HUES48 (cell line): ENCODE measurements at regions not wholly inside any gene's neighbourhood (a gene's known extent, or its start where the extent isn't known, plus 50 kb on each side); places are given as distances from the start of the nearest gene placed in this dataset.
"Not testable (repeated sequence)": the region's sequence is repeated elsewhere in the genome, so short reads cannot be mapped to it uniquely, and the experiment has no call there.

Experiments used
- H3K27ac ChIP-seq: one replicate; pipeline ENCODE4 v1.7.0; 2013; ENCODE audit warnings: low read depth, low read length, inconsistent platforms
- H3K27me3 ChIP-seq: 2 replicates; pipeline ENCODE4 v1.6.1; 2013; ENCODE audit warnings: mild to moderate bottlenecking, low read length; ENCODE audit not compliant: control insufficient read depth, insufficient read depth
- H3K36me3 ChIP-seq: 2 replicates; pipeline ENCODE4 v1.6.1; 2013; ENCODE audit warnings: low read length; ENCODE audit not compliant: control insufficient read depth, insufficient read depth
- H3K4me1 ChIP-seq: 2 replicates; pipeline ENCODE4 v1.6.1; 2013; ENCODE audit warnings: mild to moderate bottlenecking, low read length; ENCODE audit not compliant: control insufficient read depth, insufficient read depth
- H3K4me3 ChIP-seq: 2 replicates; pipeline ENCODE4 v1.5.1; 2013; ENCODE audit warnings: mild to moderate bottlenecking, low read depth, low read length
- H3K9ac ChIP-seq: 2 replicates; pipeline ENCODE4 v1.6.1; 2013; ENCODE audit warnings: mild to moderate bottlenecking, low read depth, low read length, moderate library complexity
- H3K9me3 ChIP-seq: 2 replicates; pipeline ENCODE4 v1.6.1; 2013; ENCODE audit warnings: low read length; ENCODE audit not compliant: control insufficient read depth, insufficient read depth

DNA sequence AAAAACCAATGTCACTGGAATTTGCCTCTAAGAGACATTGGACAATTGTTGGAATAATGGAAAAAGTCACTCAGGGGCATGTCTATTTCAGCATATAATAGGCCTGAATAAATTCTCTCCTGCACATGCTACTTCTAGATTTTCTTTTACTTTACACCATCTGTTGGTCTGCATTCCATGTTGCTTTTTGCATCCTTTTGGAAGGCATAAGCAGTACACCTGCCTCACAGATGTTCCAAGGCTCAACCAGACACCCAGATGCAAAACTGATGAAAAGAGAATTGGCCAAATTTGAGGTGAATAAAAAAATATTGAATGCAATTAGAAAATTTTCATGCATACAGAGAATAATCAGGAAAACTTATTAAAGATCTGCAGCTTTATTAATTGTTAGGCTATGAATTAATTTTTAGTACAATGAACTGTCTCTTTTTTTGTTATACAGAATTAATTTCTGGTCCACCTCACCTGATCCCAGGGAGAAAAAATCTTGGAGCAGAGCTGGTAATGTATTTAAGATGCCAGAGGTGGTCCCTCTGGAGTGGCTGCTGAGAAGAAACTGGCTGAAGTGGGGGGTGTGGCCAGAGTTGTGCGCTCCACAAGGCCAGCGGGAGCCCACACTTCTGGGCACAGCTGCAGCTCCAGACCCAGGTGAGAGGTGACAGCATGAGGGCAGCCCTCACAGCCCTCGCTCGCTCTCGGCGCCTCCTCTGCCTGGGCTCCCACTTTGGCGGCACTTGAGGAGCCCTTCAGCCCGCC lies 778.6 kb downstream of the CDH11 start:
- Histone ChIP-seq H3K4me1 (no peaks in the 10 kb centered on the region), H3K36me3 (no peaks in the 10 kb centered on the region), H3K9me3 (peaks cover 4% of the 10 kb centered on the region; the same call in 1 of the 2 replicates), H3K9ac (no peak overlapping the region), H3K4me3 (no peak overlapping the region), H3K27ac (no peak overlapping the region), H3K27me3 (no peaks in the 10 kb centered on the region)

DNA sequence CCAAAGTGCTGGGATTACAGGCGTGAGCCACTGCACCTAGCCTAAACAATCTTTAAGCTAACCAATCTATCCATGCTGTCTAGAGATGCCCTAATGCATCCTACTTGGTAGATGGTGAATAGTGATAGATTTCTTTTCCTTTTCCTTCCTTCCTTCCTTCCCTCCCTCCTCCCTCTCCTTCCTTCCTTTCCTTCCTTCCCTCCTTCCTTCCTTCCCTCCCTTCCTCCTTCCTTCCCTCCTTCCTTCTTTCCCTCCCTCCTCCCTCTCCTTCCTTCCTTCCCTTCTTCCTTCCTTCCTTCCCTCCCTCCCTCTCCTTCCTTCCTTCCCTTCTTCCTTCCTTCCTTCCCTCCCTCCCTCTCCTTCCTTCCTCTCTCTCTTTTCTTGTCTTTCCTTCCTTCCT lies 780.5 kb downstream of the CDH11 start:
- H3K9me3 ChIP-seq, H3K9ac ChIP-seq, H3K4me3 ChIP-seq: not testable (repeated sequence)

DNA sequence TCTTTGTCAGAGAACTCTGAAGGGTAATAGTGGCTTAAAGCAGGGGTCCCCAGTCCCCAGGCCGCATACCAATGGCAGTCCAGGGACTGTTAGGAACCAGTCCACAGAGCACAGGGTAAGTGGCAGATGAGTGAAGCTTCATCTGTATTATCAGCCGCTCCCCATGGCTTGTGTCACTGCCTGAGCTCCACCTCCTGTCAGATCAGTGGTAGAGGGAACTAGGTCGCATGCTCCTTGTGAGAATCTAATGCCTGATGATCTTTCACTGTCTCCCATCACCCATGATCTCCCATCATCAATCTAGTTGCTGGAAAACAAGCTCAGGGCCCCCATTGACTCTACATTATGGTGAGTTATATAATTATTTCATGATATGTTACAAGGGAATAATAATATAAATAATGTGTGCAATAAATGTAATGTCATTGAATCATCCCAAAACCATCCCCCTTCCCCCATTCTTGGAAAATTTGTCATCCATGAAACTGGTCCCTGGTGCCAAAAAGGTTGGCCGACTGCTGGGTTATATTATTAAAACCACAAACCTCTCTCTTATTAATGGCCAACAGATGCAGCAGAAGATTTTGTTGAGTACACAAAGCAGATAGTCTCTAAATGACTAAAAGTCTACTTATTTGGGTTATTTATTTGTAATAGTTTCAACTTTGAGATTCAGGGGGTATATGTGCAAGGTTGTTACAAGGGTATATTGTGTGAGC lies 782.7 kb downstream of the CDH11 start:
- no peak overlapping the region for H3K9ac ChIP-seq

More for the DNA sequence above, 780.5 kb downstream of the CDH11 start:
- H3K27ac ChIP-seq, H3K27me3 ChIP-seq, H3K4me1 ChIP-seq, H3K36me3 ChIP-seq: not testable (repeated sequence)

DNA sequence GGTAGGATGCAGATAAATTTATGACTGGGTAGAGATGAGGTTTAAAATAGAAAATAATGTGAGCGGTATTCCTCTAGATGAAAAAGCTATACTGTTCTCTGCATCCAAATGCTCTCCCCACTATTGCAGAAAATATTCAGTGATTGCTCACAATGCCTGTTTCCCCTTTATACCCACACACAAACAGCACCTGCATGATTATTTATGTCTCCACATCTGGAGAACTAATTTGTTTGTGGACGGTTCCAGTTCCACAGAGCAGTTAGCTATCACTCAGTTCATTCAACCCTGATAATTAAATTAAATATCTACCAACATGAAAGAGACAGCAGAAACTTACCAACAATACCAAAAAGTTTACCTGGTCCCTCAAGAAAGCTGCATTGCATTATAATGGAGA lies 800.0 kb downstream of the CDH11 start:
- Histone ChIP-seq H3K36me3 (no peaks in the 10 kb centered on the region), H3K9me3 (no peaks in the 10 kb centered on the region), H3K9ac (no peak overlapping the region), H3K27ac (no peak overlapping the region), H3K27me3 (no peaks in the 10 kb centered on the region), H3K4me1 (no peaks in the 10 kb centered on the region), H3K4me3 (no peak overlapping the region)

More for the DNA sequence above, 782.7 kb downstream of the CDH11 start:
- Histone ChIP-seq H3K9me3 (peaks cover 4% of the 10 kb centered on the region; the same call in 1 of the 2 replicates), H3K27me3 (no peaks in the 10 kb centered on the region), H3K36me3 (no peaks in the 10 kb centered on the region), H3K27ac (no peak overlapping the region), H3K4me3 (no peak overlapping the region), H3K4me1 (peaks cover 16% of the 10 kb centered on the region)

DNA sequence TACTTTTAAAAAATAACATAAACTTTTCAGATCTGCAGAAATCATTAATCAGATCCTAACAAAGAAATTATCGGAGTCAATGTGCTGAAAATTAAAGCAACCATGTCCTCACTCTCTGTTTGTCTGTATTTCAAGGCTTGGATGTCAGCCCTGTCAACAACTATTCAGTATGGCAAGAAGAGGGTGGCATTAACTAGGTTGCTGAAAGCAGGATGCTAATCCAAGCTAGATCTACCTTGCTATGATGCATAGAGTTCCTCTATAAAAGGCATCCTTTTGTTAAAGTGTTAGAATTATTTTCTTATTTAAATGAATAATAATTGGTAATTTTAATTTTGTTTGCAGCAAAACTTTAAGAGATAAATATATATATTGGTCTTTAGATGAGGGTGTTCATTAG lies 800.8 kb downstream of the CDH11 start:
- H3K4me1 ChIP-seq = no peaks in the 10 kb centered on the region
- no peak overlapping the region for H3K4me3 ChIP-seq
- no peaks in the 10 kb centered on the region for H3K9me3 ChIP-seq
- no peak overlapping the region for H3K27ac ChIP-seq
- H3K9ac ChIP-seq = no peak overlapping the region
- no peaks in the 10 kb centered on the region for H3K27me3 ChIP-seq
- no peaks in the 10 kb centered on the region for H3K36me3 ChIP-seq

DNA sequence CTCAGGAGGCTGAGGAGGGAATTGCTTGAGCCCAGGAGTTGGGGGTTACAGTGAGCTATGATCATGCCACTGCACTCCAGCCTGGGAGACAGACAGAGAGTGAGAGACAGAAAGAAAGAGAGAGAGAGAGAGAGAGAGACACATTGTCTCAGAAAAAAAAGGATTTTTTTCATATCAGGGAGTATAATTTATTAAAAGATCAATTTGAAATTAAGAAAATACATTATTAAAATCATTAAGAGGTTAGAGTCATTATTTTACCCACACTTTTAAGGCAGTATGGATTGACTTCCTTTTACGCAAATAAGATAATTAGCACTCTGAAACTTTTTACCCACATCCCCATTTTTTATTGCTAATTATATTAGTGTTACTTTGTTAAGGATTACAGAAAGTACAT lies 804.3 kb downstream of the CDH11 start:
- Histone ChIP-seq H3K27me3 (no peaks in the 10 kb centered on the region), H3K9me3 (no peaks in the 10 kb centered on the region), H3K36me3 (no peaks in the 10 kb centered on the region), H3K4me1 (no peaks in the 10 kb centered on the region), H3K27ac (no peak overlapping the region), H3K9ac (no peak overlapping the region), H3K4me3 (no peak overlapping the region)

DNA sequence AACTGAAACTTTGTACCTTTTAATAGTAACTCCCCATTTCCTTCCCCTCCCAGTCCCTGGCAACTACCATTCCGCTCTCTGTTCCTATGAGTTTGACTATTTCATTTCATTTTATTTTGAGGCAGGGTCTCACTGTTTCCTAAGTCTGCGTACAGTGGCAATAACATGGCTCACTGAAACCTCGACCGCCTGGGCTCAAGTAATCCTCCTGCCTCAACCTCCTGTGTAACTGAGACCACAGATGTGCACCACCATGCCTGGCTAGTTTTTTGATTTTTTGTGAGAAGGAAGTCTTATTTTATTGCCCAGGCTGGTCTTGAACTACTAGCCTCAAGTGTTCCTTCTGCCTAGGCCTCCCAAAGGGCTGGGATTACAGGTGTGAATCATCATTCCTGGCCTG lies 808.1 kb downstream of the CDH11 start:
- H3K9ac ChIP-seq = no peak overlapping the region
- no peaks in the 10 kb centered on the region for H3K27me3 ChIP-seq
- no peaks in the 10 kb centered on the region for H3K36me3 ChIP-seq
- no peak overlapping the region for H3K27ac ChIP-seq
- no peak overlapping the region for H3K4me3 ChIP-seq
- H3K4me1 ChIP-seq = no peaks in the 10 kb centered on the region
- H3K9me3 ChIP-seq = no peaks in the 10 kb centered on the region

DNA sequence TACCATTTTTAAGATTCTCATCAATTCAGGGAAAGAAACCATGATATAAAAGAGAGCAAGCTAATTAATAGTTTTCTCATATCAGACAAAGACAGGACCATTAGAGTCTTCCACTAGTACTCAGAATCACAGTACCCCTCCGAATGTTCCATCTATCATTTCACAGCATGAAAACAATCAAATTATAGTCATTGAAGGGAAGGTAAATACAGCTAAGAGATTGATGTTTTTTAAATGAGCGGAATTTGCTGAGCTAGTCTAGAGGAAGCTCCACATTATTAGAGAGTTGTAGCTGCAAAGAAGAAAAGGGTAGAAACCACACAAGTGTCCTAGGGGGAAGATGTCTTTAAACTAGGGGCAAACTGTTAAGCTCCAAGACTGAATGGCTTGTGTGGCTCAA lies 808.9 kb downstream of the CDH11 start:
- no peaks in the 10 kb centered on the region for H3K4me1 ChIP-seq
- no peaks in the 10 kb centered on the region for H3K36me3 ChIP-seq
- H3K27ac ChIP-seq = no peak overlapping the region
- no peak overlapping the region for H3K4me3 ChIP-seq
- H3K9ac ChIP-seq = no peak overlapping the region
- H3K9me3 ChIP-seq = no peaks in the 10 kb centered on the region
- H3K27me3 ChIP-seq = no peaks in the 10 kb centered on the region

DNA sequence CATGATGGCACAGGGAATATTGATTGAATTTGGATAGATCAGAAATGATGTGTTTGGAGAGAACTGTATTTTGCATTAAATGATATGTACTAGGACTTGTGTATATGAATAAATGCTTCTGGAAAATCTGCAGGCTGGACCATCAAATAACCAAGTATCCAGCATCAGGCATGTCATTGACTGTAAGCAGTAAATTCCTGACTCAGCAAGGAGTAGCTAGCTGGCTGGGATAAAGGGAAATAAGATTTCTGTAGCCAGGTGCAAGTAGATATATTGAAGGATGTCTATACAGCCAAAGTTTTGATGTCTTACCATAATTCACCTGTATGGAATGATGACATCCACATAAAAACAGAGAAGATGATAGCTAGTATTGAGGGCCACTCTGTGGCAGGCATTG lies 809.6 kb downstream of the CDH11 start:
- Histone ChIP-seq H3K27ac (no peak overlapping the region), H3K4me3 (no peak overlapping the region), H3K9me3 (no peaks in the 10 kb centered on the region), H3K27me3 (no peaks in the 10 kb centered on the region), H3K4me1 (no peaks in the 10 kb centered on the region), H3K9ac (no peak overlapping the region), H3K36me3 (no peaks in the 10 kb centered on the region)

DNA sequence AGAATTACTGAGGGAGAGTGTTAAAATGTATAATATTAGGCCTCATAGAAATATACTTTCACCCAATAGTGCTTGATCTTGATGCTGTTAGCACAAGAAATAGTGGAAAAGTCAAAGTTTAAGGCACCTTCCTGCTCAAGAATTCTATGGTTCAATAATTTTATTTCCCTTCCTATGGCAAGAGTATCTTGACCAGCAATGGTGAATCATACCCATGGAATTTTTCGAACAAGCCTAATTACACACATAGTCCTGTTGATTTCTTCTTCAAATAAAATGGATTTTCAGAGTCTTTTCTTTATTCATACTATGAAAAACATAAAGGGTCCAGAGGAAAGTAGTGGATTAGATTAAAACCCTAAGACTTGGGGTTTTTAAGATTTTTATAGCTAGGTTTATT lies 810.6 kb downstream of the CDH11 start:
- Histone ChIP-seq H3K4me3 (no peak overlapping the region), H3K36me3 (no peaks in the 10 kb centered on the region), H3K27ac (no peak overlapping the region), H3K27me3 (no peaks in the 10 kb centered on the region), H3K9me3 (no peaks in the 10 kb centered on the region), H3K9ac (no peak overlapping the region), H3K4me1 (no peaks in the 10 kb centered on the region)

DNA sequence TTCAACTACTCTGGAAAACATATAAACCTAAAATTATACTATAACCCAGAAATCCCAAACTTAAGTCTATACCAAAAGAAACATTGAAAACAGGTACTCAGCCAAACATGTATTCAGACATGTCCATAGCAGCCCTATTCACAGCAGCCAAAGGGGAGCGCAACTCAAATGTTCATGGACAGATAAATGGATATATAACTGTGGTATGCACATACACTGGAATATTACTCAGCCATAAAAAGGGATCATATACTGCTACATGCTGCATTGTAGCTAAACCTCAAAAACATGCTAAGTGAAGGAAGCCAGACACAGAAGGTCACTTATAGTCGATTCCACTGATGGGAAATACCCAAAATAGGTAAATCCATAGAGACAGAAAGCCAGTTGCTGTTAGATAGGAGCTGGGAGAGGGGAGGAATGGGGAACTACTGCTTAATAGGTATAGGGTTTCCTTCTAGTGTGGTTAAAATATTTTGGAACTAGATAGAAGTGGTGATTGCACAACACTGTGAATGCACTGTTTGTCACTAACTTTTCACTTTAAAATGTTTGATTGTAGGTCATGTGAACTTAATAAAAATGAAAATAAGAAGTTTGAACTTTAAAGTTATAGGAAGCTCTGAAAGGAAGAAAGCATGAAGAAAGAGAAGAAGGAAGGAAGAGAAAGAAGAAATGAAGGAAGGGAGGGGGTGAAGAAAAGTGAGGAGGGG lies 812.3 kb downstream of the CDH11 start:
- H3K4me3 ChIP-seq = no peak overlapping the region
- no peaks in the 10 kb centered on the region for H3K27me3 ChIP-seq
- H3K27ac ChIP-seq = no peak overlapping the region
- no peaks in the 10 kb centered on the region for H3K36me3 ChIP-seq
- no peak overlapping the region for H3K9ac ChIP-seq
- no peaks in the 10 kb centered on the region for H3K4me1 ChIP-seq
- no peaks in the 10 kb centered on the region for H3K9me3 ChIP-seq
